Fibroblast of pulmonary artery (primary cell): ENCODE measurements at regions not wholly inside any gene's neighbourhood (a gene's known extent, or its start where the extent isn't known, plus 50 kb on each side); places are given as distances from the start of the nearest gene placed in this dataset.
"Not testable (repeated sequence)": the region's sequence is repeated elsewhere in the genome, so short reads cannot be mapped to it uniquely, and the experiment has no call there.

Experiments
- DNase-seq: peaks from one replicate; pipeline ENCODE4 v3.0.0-alpha.2; 2010; ENCODE audit warnings: low read depth
- H3K4me3 ChIP-seq: replicated peaks from 2 replicates; pipeline ENCODE4 v1.5.1; 2011; ENCODE audit warnings: low read depth, mild to moderate bottlenecking, control low read depth, low read length, moderate library complexity
- TF ChIP-seq, protein P1 (sequence below): IDR thresholded peaks from 2 replicates; pipeline ENCODE4 v1.5.1; 2011; ENCODE audit warnings: mild to moderate bottlenecking, control low read depth, low read length, inconsistent platforms; ENCODE audit errors: missing control alignments

DNA sequence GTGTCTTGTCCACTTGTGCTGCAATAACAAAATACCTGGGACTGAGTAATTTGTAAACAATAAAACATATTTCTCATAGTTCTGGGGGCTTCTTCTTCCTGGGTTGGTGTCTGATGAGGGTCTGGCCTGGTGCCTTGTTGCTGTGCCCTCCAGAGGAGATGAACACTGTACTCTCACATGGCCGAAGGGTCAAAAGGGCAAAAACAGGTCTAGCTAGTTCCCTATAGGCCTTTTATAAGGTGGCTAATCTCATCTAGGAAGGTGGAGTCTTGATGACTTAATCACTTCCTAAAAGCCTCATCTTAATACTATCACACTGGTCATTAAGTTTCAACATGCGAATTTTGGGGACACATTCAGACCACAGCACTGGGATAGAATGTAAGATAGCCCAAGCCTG is 228.4 kb downstream of the TLE3 start:
- no peak for DNase-seq
- TF ChIP-seq, protein P1, sequence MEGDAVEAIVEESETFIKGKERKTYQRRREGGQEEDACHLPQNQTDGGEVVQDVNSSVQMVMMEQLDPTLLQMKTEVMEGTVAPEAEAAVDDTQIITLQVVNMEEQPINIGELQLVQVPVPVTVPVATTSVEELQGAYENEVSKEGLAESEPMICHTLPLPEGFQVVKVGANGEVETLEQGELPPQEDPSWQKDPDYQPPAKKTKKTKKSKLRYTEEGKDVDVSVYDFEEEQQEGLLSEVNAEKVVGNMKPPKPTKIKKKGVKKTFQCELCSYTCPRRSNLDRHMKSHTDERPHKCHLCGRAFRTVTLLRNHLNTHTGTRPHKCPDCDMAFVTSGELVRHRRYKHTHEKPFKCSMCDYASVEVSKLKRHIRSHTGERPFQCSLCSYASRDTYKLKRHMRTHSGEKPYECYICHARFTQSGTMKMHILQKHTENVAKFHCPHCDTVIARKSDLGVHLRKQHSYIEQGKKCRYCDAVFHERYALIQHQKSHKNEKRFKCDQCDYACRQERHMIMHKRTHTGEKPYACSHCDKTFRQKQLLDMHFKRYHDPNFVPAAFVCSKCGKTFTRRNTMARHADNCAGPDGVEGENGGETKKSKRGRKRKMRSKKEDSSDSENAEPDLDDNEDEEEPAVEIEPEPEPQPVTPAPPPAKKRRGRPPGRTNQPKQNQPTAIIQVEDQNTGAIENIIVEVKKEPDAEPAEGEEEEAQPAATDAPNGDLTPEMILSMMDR = no peak
- no peak overlapping the region for H3K4me3 ChIP-seq

DNA sequence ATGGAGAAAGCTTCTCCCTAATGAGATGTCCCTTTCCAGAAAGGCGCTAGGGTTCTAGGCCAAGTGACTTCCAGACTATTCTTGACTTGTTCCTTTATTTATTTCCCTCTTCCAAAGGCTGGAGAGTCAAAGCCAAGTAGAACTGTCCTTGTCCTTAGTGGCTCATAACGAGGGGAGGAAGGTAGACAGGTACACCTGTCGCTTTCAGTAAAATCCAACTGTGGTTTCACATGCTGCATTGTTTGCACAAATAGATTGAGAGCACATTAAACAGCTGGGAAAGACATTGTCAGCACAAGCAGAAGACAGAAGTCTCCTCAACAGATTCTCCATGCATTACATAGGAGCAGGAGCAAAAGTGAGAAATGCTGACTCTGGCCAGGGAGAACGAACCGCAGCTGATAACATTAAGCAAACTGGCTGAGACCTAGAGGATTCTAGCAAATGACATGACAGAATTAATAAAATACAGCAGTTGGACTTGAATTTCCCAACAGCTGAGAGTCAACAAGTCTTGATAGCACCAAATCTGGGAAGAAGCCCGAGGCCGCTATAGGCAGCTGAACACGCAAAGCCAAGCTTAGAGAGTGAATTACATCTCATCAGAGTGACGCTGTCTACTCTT is 227.7 kb downstream of the TLE3 start:
- DNase-seq = peak; percentile 71
- TF ChIP-seq, protein P1 = no peak
- no peak overlapping the region for H3K4me3 ChIP-seq

DNA sequence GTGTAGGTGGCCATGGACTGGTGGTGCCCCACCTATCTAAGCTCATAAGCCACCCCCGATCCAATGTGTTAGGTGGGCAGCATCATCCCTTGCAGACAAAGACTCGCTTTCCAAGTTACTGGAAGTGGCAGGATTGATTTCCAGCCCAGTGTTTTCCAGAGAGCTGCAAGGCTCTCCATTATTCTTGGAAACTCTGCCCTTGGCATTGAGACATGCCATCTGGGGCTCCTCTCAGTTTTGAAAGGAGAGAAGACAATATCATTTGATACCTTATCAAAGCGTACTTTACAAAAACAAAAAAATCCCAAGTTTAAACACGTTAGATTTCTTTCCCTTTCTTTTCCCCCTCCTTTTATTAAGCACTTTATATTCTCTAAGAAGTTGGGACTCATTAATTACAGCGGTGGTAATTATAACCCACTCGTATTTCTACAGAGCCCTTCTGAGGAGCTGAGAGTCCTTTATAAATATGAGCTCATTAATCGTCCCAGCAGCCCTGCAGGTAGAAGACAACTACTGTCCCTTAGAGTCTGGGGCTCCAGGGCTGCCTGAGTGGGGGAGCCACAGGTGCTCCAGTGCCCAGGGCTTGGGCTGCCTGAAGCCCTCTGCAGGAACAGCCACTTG is 226.1 kb downstream of the TLE3 start:
- DNase-seq = no peak
- H3K4me3 ChIP-seq = no peak overlapping the region
- TF ChIP-seq, protein P1 = no peak

DNA sequence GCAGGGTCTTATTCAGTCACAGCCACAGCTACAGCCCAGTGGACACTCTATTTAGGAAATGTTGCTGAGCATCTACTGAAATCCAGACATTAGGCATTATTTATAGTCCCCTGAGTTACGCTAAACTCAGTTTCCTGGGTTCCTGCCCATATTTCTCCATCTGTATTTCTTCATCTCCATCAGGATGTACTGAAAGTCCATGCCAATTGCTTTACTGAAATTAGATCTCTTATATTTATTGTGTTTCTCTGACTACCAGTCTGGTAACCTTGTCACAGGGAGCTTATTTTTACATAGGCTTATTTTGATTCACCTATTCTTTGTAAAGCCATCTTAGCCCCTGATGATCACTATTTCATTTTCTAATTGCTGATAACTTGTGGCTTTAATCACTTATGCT is 223.9 kb downstream of the TLE3 start:
- no peak overlapping the region for H3K4me3 ChIP-seq
- TF ChIP-seq, protein P1 = no peak
- DNase-seq = no peak

DNA sequence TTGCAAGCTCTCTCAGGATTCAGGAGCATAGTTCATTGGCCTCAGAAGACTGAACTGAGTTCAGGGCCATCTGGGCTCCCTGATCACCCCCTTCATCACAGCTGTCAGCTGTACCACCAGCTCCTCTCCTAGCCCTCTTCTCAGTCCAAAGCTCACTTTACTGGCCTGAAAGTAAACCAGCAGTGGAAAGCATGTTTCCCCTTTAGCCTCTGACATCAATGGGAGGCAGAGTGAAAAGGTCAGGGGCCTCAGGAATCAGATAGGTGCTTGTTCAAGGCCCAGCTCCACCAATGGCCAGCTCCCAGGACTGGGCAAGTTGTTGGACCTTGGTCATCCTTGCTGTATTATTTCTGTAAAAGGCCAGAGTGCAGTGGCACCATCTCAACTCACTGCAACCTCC is 223.4 kb downstream of the TLE3 start:
- no peak overlapping the region for H3K4me3 ChIP-seq
- no peak for DNase-seq
- TF ChIP-seq, protein P1 = no peak

DNA sequence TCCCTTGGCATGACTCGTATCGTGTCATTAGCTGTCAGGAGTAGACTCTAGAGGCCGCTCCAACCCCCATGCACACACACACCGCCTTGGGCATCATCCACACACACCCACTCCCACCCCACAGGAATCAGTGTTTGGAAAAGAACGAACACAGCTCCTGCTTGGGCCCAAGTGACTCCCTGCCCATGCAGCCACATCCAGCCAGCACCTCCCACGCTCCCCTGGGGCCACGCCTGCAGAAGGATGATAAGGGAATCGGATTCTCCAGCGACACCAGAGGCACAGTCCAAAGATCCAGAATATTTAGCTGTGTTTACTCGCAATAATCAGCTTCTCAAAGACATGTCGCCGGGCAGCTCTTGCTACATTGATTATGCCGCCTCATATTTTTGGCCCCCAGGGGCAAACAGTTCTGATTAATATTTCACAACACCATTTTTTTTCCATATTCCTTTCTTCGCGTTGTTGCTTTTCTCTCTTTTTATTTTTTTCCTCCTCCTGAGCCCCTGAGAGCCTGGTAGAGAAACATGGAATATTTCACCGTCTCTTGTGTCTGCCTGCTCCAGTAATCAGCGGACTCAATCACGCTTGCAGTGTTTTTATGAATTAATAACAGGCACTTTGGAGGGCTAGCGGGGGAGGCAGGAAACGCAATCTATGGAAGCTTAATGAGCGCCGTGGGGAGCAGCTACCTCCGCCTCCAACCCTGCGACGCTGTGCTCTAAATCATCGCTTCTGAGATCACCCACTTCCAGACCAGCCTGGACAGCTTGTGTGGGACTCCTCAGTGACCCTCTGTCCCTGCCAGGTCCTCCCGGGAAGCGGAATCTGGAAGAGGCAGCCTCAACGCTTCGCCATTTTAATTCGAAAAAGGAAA is 221.4 kb downstream of the TLE3 start:
- peak overlapping the region; percentile 24 for H3K4me3 ChIP-seq
- DNase-seq = peak; percentile 39
- TF ChIP-seq, protein P1 = no peak

DNA sequence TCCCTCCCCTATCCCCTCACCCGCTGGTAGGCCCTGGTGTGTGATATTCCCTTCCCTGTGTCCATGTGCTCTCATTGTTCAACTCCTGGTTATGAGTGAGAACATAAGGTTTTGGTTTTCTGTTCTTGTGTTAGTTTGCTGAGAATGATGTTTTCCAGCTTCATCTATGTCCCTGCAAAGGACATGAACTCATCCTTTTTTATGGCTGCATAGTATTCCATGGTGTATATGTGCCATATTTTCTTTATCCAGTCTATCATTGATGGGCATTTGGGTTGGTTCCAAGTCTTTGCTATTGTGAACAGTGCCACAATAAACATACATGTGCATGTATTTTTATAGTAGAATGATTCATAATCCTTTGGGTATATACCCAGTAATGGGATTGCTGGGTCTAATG is 217.8 kb downstream of the TLE3 start:
- H3K4me3 ChIP-seq, DNase-seq: not testable (repeated sequence)
